HG02938 (cell line): ENCODE measurements at regions not wholly inside any gene's neighbourhood (a gene's known extent, or its start where the extent isn't known, plus 50 kb on each side); places are given as distances from the start of the nearest gene placed in this dataset.
"Not testable (repeated sequence)": the region's sequence is repeated elsewhere in the genome, so short reads cannot be mapped to it uniquely, and the experiment has no call there.

ENCODE experiments used
- ATAC-seq: cut with Tn5 transposase; IDR thresholded peaks from one replicate; pipeline ENCODE4 v1.9.1; 2021; ENCODE audit warnings: mild to moderate bottlenecking, moderate library complexity; ENCODE audit not compliant: unreplicated experiment

GRCh38 chr16:18152832-18153231, 183.7 kb downstream of the NPIPA8 start:
- ATAC-seq: not testable (repeated sequence)

- ATAC-seq: not testable (repeated sequence)
These were observed 188.4 kb downstream of the NPIPA8 start for GRCh38 chr16:18148132-18148531.

- not testable (repeated sequence) for ATAC-seq
These were observed 189.9 kb downstream of the NPIPA8 start for GRCh38 chr16:18146601-18147142.

DNA sequence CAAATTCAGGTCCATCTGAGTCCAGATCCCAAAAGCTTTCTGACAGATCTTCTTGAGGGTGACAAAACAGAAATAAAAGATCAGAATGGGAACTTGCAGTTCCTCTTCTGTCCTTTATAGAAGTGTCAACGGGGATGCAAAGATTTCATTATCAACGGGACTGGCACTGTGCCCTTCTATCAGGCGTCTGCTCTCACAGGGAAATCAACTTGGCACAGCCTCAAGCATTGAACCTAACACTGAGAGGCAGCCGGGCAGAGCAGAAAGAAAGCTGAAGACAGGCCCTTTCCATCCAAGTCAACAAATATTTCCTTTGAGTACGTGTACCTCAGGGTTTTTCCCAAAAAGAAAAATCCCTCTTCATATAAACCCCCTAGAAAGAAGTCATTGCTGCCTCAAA, 194.5 kb downstream of the NPIPA8 start:
- not testable (repeated sequence) for ATAC-seq

DNA sequence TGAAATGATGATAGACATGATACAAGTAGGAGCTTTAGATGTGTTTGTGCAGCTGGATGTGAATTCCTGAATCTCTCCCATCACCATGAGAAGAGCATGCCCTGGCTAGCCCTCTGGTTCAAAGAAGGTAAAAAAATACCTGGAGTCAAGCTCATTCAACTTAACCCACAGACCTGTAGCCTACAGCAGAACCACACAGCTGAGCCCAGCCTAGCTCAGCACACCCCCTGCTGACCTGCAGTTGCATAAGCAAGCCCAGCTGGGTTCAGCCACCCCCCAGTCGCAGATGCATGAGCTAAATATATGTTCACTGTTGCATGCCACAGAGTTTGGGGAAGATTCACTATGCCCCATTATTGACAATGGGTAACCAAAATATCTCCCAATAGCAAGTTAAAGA, 200.2 kb downstream of the NPIPA8 start:
- not testable (repeated sequence) for ATAC-seq

DNA sequence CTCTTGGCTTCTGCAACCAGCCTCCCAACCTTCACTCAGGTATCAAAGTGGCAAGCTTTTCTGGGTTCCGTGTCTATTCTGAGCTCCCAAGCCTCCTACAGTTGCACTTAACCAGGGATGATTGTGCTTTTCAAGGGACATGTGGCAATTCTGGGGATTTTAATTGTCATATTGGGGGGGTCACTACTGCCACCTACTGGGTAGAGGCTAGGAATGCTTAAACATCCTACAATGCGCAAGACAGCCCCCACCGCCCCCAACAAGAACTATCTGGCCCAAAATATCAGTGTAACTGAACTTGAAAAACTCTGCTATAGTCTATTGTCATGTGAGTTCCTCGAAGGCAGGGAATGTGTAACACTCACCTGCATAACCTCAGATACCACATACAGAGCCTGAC, 201.5 kb downstream of the NPIPA8 start:
- not testable (repeated sequence) for ATAC-seq

DNA sequence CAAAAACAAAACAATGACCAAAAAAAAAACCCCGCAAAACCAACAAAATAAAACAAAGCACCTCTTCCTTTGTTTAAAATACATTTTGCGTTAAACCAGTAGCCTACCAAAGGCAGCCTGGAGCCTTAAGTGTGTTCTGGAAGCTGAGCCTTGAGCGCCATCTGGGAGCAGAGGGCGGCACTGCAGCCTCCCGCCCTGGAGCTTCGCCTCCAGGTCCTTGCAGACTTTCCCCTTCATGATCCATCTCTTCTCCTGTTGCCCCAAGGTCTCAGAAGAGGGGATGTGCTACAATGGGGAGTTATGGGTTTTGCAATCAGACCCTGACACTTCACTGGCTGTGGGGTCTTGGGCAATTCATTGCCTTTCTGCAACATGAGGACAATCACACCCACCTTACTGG, 204.9 kb downstream of the NPIPA8 start:
- not testable (repeated sequence) for ATAC-seq

GRCh38 chr16:18130478-18131120, 205.9 kb downstream of the NPIPA8 start:
- ATAC-seq: not testable (repeated sequence)

- not testable (repeated sequence) for ATAC-seq
These were observed 209.5 kb downstream of the NPIPA8 start for GRCh38 chr16:18127033-18127432.

DNA sequence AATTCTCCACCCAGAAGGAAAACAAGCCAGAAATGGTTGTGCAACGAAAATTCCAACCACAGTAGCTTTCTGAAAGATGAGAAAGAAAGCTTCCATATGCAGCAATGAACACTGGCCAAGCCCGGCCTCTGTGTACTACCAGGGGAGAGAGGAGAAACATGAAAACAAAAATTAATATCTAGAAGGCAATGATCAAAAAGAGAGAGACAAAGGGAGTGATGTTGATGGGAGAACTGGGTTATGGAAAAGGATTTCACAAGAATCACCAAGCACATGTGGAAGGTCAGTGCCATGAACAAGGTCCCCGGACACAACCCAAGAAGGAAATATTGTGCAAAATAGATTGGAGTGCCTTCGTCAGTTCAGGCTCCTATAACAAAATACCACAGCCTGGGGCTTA, 217.4 kb downstream of the NPIPA8 start:
- ATAC-seq: not testable (repeated sequence)

- not testable (repeated sequence) for ATAC-seq
These were observed 217.9 kb downstream of the NPIPA8 start for GRCh38 chr16:18118684-18119083.

- ATAC-seq: not testable (repeated sequence)
These were observed 218.5 kb downstream of the NPIPA8 start for GRCh38 chr16:18118071-18118470.

GRCh38 chr16:18104412-18104811, 232.1 kb downstream of the NPIPA8 start:
- ATAC-seq: not testable (repeated sequence)

DNA sequence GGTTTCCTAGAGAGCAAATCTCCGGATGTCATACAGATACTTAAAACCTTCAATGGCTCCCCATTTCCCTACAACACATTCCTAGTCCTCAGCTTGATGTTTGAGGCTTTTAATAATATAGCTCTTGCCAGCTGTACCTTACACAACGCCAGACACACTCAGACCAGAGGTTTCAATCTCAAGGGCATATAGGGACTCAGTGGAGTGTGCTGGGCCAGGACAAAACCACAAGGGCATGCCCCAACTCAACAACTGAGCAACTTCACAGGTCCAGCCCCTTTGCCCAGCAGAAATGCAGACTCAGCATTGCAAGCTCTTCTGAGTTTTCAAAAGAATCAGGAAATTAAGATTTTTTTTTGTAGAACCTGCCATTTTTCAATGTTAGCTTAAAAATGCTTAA, 235.5 kb downstream of the NPIPA8 start:
- not testable (repeated sequence) for ATAC-seq

DNA sequence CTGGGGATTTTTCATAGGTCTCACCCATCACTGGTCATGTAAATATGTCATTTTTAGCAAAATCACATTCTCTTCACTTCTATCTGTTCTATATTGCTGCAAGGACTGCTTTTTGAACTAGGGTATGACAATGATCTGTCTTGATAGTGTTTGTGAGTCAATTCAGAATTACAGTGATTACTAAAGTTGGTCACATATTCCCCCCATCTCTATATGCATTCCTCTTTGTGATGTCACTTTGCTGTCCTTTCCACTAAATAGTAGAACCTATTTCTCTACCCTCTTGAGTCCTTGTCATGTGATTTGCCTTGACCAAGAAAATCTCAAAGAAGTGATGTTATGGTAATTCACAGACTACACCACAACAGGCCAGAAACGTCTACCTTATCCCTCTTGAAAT, 243.9 kb downstream of the NPIPA8 start:
- not testable (repeated sequence) for ATAC-seq

DNA sequence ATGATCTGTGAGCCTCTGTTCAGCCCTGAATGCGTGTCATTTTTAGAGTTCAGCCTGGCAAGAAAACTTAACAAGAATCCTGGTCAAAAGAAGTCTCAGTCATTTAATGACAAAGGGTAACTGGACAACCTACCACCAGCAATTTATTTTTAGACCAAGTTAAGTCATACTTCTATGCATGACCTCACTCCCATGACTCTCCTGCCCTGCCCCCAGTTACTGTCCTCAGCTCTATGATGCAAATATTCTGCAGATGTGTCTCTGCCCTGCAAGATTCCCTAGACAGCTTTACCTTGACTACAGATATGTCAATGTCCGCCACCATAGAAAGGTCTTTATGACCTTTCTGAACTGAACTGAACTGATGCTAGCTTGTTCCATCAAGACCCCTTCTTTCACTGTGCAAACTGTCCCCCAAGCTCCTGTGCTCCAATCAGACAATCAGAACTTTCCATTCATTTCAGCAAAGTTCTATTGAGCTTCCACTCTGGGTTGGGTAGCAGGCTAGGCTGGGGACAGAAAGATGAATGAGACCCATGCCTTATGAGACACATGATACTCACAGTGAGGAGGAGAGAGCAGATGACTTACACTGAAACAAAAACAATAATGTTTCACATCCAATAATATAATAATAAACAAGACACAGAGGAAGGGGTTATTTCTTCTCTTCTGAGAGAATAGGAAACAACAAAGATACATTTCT, 255.7 kb downstream of the NPIPA8 start:
- ATAC-seq: not testable (repeated sequence)

- not testable (repeated sequence) for ATAC-seq
These were observed 258.6 kb downstream of the NPIPA8 start for GRCh38 chr16:18077910-18078309.

- ATAC-seq: no peak
These were observed 264.4 kb downstream of the NPIPA8 start for GRCh38 chr16:18072161-18072560.

- ATAC-seq: no peak
These were observed 266.9 kb downstream of the NPIPA8 start for GRCh38 chr16:18069683-18070082.

DNA sequence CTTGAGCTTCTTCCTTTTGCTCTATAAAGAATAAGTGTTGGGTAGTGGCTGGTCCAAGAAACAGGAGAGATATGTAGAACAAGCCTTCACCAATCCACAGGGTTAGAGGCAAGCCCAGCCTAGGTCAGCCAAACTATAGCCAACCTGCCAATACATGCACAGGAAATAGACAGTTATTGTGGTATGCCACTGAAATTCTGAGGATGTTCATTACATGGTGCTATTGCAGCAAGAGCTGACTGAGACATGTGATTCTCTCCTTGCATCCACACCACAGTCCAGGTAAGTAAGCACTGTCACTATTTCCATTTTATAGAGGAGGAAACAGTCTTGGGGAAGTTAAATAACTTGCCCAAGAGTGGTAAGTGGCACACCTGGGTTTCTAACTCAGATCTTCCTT, 268.1 kb downstream of the NPIPA8 start:
- no peak for ATAC-seq

DNA sequence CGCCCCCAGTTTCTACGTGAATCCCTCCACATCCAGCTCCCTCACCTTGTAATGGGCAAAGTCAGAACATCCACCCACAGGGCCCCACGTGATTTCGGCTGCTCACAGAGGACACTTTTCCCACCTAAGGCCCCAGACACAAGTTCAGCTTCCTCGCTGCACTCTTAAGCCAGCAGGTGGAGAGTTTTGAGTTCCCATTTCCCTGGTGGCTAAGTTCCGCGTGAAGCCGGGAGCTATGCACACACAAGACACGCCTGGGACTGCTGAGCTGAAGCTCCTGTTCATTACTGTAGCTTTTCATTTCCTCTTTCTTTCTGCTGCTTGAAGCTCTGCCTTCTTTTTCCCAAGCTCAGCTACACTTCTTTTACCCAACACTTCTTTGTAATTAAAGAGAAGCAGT, 273.8 kb downstream of the NPIPA8 start:
- no peak for ATAC-seq

DNA sequence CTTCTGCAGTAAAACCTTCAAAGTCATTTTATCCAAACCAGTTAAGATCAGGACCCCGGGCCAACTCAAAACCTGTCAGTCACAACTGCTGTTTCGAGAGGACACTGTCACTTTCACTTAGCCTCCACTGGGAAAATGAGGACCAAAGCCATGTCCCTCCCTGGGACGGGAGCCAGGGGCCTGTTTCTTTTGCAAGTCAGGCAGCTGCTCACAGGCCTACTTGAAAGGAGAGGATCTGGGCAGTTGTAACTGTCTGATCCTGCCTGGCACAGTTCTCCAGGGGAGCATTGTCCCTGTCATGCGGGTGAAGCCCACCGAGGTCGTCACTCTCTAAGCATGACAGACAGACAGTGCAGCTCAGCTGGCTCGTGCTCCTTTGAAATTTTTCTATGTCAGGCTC, 276.2 kb downstream of the NPIPA8 start:
- ATAC-seq: no peak
